GM19397 (cell line): ENCODE measurements at regions not wholly inside any gene's neighbourhood (a gene's known extent, or its start where the extent isn't known, plus 50 kb on each side); places are given as distances from the start of the nearest gene placed in this dataset.

ENCODE experiments used
- ATAC-seq: cut with Tn5 transposase; IDR thresholded peaks from one replicate; pipeline ENCODE4 v1.9.1; 2021; ENCODE audit warnings: mild to moderate bottlenecking, moderate library complexity; ENCODE audit not compliant: unreplicated experiment

DNA sequence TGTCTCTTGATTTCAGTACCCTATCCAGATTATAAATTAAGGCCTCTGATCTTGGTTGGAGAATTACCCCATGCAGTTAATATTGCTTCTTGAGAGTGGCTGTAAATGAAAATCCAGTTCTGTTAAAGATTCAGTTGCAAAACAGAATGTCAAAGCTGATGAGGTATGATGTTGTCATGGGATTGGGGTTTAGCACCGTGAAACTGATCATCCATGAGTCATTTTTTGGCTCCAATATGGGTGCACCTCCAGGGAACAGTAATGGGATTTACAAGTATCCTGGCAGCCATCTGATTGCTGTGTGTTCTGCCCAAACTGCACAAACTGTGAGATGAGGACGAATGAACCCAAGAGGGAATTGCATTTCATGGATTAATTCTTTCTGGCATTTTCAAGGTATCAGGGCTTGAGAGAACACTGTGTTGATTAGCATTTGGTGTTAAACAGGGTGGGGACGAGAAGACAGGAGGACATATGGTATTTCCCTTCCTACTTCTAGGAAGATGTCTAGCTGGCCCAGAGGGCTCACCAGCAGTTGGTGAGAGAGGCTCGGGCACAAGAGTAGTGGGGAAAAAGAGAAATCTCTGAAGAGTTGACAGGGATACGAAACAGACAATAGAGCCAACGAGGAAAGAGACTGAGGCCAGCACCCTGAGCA is 214.7 kb downstream of the GAS1 start:
- no peak for ATAC-seq

DNA sequence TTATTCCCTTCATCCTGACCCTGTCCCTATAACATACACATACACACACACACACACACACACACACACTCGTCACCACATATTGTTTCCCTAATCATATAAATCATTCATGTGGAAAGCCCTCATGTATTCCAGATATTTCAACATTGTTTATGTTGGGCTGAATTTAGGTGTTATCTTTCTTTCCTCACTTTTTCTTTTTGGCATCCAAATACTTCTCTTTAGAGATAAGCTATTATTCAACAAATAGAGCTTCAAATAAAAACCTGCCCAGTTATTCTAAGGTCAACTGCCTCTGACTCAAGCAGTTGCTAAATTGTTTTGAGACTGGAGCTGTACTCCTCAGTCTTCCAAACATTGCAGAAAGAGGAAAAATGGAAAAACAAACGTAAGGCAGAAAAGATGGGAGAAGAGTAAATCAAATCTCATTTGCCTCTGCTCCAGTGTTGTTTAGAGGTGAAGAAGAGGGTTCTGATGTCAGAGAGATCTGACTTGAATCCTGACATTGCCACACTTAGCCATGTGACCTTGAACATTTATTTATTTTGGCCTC is 215.7 kb downstream of the GAS1 start:
- no peak for ATAC-seq

DNA sequence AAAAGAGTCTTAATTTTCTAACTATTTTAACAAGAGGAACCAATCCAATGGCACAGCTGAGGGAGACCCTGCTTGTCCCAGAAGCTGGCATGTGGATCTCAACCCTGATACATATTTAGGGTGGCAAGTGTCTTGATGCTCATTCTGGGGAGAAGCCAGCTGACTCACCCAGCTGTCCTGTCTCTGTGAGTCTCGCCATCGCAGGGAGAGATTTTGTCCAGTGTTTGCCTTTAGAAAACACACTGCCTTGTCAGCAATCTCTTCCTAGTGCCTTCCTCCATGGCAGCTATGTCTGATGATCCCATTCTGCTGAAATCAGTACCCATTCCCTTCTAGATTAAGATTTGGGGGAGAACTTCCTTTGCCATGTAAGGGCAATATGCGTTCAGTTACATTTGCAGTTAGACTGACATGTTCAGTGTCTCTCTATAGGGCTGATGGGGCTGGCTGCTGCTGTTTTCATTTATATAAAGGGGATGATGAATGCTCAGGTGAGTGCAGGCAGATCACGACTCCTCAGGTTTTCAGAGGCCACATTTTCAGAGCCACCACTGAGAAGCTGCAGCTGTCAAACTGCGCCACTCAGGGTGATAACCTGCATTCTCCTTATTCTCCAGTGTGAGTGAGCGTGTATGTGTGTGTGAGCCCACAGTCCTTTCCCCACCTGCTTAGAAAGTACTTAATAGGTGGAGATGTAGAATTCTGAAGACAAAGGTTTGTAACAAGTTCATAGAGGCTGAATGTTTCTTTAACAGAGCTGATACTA is 217.0 kb downstream of the GAS1 start:
- no peak for ATAC-seq

DNA sequence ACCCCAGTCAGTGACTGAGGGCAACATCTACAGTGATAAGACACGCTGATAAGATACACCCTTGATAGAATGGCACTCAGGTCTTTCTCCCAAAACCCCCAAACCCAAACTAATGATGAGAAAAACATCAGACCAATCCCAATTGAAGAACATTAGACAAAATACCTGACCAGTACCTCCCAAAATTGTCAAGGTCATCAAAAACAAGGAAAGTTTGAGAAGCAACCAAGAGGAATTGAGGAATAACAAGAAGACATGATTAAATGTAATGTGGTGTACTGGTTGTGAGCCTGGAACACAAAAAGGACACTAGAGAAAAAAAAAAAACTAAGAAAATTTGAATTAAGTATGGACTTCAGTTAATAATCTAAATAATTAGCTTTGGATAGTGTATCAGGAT is 222.8 kb downstream of the GAS1 start:
- ATAC-seq: no peak

DNA sequence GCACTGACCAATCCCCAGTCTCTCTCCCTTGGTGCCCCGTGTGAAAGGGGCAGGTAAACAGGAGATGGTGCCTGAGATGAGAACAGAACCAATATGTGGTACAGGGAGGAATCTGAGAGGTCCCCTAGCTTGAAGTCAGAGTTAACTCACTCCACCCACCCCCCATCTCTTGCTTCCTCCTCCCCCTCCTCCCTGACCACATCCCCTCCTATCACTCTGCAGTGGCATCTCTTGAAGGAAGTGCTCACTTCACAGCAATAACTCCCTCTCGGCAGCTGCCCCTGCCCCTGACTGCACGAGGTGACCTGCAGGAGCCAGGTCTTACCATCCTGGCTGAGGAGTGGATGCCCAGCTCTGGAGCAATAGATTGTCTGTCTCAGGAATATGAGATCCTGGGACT is 224.0 kb downstream of the GAS1 start:
- no peak for ATAC-seq

DNA sequence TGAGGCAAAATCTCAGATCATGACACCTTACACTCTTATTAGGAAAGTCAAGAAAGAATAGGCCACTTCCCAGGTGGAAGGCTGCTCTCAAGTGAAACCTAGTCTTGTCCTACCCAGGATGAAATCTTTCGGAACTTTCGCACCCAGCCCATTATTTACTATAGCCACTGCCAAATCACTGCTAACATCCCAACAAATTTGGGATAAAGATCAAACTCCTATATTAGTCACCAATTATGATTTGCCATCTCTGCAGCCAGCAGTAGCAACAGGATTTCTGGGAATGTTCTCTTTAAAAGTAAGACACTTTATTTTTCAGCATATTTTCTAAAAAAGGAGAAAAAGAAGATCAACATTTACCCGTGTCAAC is 224.6 kb downstream of the GAS1 start:
- no peak for ATAC-seq

DNA sequence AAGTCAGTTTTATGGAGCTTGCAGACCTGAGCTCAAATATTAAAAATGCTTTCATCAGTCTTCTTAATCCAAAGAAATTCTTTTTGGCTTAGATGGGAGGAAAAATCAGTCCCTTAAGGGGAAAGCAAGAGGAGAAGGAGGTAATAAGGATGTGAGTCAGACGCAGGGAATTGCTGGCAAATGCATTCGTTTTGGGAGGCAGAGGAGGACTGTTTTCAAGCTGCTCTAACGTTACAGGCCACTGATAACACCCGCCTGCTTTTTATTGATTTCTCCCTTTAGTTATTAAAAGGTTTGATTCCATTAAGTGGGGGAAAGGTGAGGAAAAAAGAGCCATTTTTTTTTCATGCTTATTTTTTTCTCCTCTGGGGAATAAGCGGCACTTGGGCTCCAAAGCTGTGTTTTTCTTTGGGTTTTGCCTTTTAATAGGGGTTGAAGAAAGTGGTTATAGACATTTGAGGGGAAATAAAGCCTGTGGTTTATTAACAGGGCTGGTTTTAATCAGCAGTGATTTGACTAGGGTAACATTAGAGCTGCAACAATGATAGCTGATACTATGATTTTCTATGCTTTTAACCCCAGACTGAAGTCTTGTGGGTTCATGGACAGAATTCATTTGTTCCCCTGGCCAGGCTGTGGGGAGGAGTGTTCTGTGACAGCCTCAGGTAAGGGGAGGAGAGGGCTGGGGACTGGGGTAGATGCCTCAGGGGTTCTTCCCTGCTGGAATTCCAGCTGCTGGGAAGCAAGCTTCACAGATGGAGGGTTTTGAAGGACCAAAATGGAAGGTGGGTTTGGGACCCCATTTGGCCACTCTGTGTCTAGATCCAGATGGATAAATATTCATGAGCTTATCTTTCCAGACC is 225.2 kb downstream of the GAS1 start:
- ATAC-seq: no peak

DNA sequence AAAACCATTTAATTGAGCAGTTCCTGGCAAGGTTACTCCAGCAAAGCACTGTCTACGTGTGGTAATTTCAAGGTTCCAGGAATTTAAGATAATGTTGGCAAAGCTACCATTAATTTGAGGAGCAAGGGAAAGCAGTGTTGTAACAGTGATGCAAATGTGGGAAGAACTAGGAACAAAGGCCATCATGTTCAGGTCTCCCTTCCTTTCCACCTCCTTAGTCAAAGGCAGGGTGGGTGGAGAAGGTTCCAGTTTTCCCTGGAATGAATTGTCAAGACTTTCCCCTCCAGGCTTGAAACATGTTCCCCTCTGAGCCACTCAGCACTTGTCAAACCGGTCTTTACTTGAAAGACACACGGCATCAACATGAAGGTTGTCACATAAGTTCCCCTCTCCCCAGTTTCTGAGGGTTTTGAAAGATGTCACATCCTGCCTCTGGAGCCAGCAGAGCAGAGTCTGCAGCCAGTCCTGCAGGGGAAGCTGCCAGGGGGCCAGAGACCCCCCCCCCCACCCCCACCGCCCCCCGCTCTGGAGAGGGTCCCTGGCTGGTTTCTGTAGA is 226.0 kb downstream of the GAS1 start:
- ATAC-seq: no peak

DNA sequence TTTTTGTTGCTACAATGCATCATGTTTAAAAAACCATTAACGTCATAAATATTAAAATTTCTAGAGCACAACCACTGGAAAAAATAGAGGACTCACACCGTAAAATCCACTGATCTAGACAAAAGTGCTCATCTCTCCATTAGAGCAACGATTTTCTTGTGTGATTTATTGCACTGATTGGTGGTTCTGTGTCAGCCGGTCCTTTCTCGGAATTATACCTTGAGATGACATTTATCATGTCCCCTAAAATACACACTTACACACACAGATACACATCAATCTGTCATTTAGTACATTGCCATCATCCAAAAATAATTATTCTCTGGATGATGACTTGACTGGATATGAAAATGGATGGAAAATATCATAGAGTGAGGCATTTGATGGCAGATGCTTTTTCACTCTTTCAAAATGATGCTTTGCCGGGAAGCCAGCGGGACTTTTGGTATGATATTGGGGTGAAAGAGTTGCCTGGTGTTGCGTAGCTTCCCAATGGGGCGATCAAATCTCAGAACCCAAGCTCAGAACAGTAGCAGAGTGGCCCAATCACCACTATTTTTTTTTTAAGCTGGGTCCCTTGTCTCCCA is 226.6 kb downstream of the GAS1 start:
- no peak for ATAC-seq

DNA sequence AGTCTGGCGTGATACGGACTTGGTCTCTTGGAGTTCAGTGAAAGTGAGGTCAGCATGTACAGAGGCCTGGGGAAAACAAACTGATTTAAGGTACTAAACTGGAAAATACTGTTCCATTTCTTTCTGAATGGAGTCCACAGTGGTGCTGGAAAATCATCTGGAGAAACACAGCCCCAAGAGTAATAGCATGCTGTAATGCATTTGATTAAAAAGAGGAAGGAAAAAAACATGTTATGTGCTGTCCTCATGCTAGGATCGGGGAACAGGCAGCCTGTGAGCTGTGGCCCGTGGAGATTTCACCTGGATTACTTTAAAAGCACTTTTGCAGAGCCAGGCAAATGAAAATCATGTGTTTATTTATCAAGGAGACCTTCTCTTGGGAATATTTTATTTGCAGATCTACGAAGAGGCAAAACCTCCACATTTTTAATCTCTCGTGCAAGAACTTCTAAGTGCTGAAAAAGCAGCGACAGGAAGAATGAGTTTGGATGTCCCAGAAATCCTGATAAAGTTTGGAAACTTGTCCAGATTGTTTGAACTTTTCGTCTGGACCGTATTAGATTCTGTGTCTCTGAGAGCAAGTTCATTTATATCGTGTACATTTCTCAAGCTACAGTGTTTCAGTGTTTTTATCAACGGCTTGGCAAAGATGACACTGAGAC is 228.8 kb downstream of the GAS1 start:
- no peak for ATAC-seq

DNA sequence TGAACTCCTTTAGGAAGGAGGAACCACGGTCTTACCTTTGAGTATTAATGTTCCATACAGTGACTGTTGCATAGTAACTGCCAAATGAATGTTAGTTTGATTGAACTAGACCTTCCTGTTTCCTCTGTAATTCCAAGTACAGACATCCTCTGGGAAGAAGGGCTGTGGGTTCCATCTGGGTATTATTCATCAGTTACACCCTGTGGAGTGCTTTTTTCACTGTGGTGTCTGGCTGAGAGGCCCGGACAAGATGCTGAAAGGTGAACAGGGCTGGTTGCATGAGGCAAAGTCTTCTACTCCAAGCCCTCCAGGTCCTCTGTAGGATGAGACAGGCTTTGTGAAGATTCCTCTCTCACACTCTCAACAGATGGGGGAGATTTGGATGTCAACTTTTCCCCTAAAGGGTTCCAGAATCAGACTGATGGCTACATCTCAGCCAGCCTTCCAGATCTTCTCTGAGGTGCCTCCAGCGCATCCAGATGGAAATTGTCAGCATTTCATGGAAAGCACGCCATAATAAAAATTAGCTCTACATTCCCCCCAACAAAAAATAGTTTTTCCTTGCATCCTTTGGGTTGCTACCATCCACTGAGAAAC is 230.9 kb downstream of the GAS1 start:
- ATAC-seq: no peak

DNA sequence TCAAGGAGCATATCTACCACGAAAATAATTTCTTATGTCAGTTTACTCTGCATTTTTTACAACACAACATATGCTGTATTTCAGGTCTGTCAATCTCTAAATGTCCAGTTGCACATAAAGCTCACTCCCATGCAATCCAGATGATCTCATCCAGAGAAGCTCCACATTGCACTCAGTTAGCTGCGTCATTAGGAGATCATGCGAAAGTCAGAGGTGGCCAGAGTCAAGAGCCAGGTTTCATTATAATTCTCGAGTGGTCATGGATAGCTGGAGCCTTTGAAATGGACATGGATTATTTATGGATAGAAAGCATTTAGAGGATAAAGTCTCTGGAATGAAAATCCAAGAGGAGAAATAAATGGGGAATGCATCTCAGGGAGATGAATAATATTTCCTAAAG is 232.3 kb downstream of the GAS1 start:
- ATAC-seq: no peak

DNA sequence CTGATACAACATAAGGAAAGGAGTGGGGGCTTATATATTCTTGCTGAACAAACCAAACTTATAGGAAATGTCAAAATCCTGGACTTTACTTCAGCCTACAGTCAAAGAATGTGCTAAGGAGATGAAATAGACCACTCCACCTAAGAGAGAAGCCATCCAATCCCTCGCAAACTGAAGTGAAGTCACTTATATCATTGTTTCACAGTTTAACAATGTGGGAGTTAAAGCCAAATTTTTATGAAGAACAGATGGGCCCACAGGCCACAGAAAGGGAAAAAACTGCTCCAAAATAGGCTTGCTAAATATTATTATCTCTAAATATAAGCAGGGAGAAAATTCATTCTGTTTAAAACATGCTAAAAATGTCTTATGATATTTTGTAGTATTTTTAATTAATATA is 233.3 kb downstream of the GAS1 start:
- ATAC-seq: no peak

DNA sequence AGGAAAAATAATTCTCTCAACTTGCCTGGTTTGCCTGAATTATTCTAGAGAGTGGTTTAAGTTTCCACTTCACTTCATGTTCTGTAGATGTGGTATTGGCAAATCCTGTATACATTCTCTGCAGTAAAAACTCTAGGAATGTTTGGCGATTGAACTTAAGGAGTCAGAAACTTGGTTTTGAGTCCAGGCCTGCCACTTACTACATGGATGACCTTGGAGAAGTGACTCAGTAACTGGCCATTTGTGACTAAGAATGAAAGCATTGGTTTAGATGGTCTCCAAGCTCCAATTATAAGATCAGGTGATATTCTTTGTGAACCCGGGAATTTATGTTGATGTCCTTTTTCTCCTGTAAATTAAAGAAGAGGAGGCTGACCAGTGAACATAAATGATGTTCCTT is 233.8 kb downstream of the GAS1 start:
- ATAC-seq: no peak

DNA sequence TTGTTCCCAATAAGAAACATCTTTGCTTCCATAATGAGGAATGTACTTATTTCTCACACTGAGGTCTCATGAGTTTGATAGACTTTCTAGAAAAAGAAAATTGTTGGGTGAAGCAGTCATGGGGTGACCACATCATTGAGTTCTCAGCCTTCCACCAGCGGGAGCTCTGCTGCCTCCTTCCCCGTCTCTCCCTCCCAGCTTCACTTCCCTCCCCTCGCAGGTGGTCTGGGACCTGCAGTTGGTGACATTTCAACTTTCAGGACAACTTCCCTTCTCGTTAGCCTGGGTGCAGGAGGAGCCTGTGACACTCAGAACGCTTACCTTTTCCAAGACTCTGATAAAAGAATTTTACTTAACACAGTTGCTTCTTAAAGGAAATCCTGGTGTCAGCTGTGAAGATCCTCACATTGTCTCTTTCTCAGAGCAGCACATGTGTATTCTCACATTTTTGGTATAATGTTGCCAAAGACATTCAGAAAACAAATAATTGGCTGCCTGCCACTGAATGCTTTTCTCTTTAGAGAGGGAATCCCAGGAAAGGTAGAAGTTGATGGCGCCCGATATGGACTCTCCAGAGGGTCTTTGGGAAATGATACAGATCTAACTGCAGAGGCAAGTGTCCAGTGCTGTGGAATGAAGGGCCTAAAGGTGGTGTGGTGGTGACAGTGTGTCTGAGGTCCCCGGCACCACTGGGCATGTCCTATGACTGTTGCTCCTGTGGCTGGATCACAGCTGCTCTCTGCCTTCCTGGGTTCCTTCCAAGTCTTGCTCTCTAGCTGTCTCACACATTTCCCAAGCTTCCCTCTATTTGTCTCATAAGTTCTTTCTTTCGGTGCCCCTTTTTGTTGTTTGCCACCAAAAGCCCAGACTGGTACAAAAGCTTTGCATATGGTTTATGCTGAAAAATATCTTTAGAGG is 238.1 kb downstream of the GAS1 start:
- no peak for ATAC-seq

DNA sequence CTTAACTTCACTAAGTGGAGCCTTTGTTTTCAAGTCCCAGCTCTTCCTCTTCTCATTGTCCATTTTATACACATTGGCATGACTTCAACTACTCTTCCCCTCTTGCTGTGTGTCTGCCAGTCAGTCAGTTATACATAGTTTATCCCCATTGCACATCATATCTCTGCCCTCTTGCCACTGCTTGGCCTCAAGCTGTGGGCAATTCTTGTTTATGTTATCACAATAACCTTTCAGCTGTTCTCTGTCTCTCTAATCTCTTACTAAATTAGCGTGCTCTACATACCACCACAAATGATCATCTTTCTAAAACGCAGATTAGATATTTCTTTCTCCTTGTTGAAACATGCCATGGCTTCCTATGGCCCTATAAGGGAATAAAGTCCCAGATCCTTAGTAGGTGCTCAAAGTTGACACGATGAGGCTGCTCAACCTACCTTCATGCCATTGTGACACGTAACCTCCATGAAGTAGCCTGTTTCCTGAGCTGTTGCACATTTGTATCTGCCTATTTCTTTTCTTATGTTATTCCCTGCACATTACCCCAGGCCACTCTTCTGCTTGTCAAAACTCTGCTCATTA is 239.3 kb downstream of the GAS1 start:
- ATAC-seq: no peak

DNA sequence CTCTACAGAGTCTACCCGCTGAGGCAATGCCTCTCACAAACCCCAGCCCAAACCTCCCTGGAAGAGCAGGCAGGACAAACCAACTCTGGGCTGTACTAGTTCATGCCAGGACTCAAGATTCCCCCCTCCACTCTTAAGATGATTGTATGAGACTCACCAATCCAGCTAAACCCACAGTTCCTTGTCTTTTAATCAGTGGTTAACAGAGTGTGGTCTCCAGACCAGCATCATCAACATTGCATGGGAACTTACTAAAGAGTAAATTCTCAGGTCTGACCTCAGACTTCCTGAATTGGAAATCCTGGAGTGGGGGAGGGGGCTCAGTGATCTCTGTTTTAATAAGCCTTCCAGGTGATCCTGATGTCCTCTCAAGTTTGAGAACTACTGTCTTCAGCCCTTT is 240.9 kb downstream of the GAS1 start:
- no peak for ATAC-seq

DNA sequence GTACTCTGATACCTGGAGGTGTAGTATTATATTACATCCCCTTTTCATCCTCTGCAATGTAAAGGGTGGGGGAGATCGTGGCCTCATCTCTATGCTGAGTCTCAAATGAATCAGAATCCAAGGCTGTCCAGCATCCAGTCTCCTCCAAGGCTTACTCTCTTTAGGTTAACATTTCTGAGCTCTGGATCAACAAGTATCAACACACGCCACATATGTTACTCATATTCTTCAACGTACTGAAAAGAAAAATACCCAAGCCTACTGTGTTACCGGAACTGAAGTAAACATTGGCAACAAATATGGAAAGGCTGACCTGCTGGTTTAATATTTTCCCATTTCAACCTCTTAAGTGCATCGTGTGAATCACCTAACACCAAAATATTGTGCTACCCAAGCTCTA is 241.8 kb downstream of the GAS1 start:
- no peak for ATAC-seq

DNA sequence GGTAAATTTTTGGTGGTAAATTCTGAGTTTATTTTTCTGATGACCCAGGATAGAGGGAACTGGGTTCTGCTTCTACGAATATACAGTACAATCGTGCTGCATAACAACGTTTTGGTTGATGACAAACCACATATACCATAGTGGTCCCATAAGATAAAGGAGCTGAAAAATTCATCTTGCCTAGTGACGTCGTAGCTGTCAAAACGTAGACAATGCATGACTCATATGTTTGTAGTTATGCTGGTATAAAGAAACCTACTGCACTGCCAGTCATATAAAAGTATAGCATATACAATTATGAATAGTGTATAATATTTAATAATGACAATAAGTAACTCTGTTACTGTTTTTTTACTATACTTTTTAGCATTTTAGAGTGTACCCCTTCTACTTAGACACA is 244.0 kb downstream of the GAS1 start:
- no peak for ATAC-seq
